Endodermal cell (in vitro differentiated cells): ENCODE measurements at regions not wholly inside any gene's neighbourhood (a gene's known extent, or its start where the extent isn't known, plus 50 kb on each side); places are given as distances from the start of the nearest gene placed in this dataset.

Experiments used
- DNase-seq: peaks from one replicate; pipeline ENCODE4 v3.0.0-alpha.2; 2017
- H3K27ac ChIP-seq: 2 replicates; pipeline ENCODE4 v1.5.1; 2013; ENCODE audit warnings: mild to moderate bottlenecking, low read depth, low read length, moderate library complexity
- H3K27me3 ChIP-seq: 2 replicates; pipeline ENCODE4 v1.6.1; 2013; ENCODE audit warnings: mild to moderate bottlenecking, low read length, moderate library complexity; ENCODE audit not compliant: insufficient read depth, control insufficient read depth, poor library complexity, severe bottlenecking
- H3K36me3 ChIP-seq: 2 replicates; pipeline ENCODE4 v1.7.0; 2013; ENCODE audit warnings: mild to moderate bottlenecking, low read length, moderate library complexity; ENCODE audit not compliant: control insufficient read depth, insufficient read depth
- H3K4me1 ChIP-seq: one replicate; pipeline ENCODE4 v1.7.0; 2013; ENCODE audit warnings: low read length; ENCODE audit not compliant: control insufficient read depth, insufficient read depth
- H3K4me3 ChIP-seq: 2 replicates; pipeline ENCODE4 v1.5.1; 2013; ENCODE audit warnings: mild to moderate bottlenecking, low read length, moderate library complexity
- H3K9ac ChIP-seq: 2 replicates; pipeline ENCODE4 v1.6.1; 2013; ENCODE audit warnings: mild to moderate bottlenecking, low read length, moderate library complexity; ENCODE audit not compliant: poor library complexity, severe bottlenecking; ENCODE audit errors: extremely low read depth
- H3K9me3 ChIP-seq: 2 replicates; pipeline ENCODE4 v1.6.1; 2013; ENCODE audit warnings: mild to moderate bottlenecking, low read length, moderate library complexity; ENCODE audit not compliant: control insufficient read depth
- H3K27ac Mint-ChIP-seq: 2 replicates; pipeline ENCODE4 v1.8.0; 2020; ENCODE audit warnings: mixed read lengths
- H3K27me3 Mint-ChIP-seq: 2 replicates; pipeline ENCODE4 v1.8.0; 2021; ENCODE audit warnings: mild to moderate bottlenecking, mixed read lengths; ENCODE audit not compliant: insufficient read depth
- H3K36me3 Mint-ChIP-seq: 2 replicates; pipeline ENCODE4 v1.8.0; 2020; ENCODE audit warnings: low read depth, mixed read lengths
- H3K4me1 Mint-ChIP-seq: 2 replicates; pipeline ENCODE4 v1.8.0; 2020; ENCODE audit warnings: mixed read lengths
- H3K4me3 Mint-ChIP-seq: 2 replicates; pipeline ENCODE4 v1.8.0; 2020; ENCODE audit warnings: mild to moderate bottlenecking, moderate library complexity, mixed read lengths
- H3K9me3 Mint-ChIP-seq: 2 replicates; pipeline ENCODE4 v1.8.0; 2020; ENCODE audit warnings: mild to moderate bottlenecking, mixed read lengths
- CTCF ChIP-seq: fragments of 200-600 bp; sonication (generic); conservative IDR thresholded peaks from 2 replicates; pipeline ENCODE4 v1.5.0; 2021; ENCODE audit warnings: antibody characterized with exemption, mild to moderate bottlenecking
- WGBS, 2 experiments: methylation state at CpG; one replicate each; pipeline versions ENCODE4 v1.1.5 to v1.1.7; 2013; ENCODE audit warnings: missing lambda C conversion rate in 2 of 2, mixed read lengths in 1 of 2; ENCODE audit not compliant: insufficient coverage in 1 of 2, insufficient read length in 1 of 2; 5-methylcytosine and 5-hydroxymethylcytosine counted together

DNA sequence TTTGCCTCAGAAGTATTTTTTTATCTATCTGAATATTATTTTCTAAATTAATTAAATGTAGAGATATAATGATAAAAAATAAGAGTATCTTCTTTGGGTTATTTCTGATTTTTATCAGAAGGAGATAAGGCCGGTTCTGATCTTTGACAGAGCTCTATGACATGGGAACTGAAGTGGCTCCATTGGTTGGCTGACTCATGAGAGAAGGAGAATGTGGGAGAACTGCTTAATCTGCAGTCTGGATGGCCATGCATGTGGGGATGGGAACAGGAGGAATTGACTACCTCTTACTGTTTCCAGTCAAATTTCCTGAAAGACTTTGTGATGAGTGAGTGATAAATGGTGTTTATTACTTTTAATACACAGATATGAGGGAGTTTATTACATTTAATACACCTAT lies 155.8 kb upstream of the ATP2B1 start:
- Histone ChIP-seq H3K27me3 (no peaks in the 10 kb centered on the region), H3K36me3 (no peaks in the 10 kb centered on the region), H3K9me3 (peaks cover 13% of the 10 kb centered on the region), H3K4me1 (no peaks in the 10 kb centered on the region), H3K9ac (no peak overlapping the region), H3K27ac (no peak overlapping the region), H3K4me3 (no peak overlapping the region)
- no peak for DNase-seq
- no peaks in the 10 kb centered on the region for H3K36me3 Mint-ChIP-seq
- WGBS, 2 experiments, result 24 to 60% methylated on average over 1 of the region's 1 CpG
- H3K27ac Mint-ChIP-seq, result no peak overlapping the region
- peaks cover 5% of the 10 kb centered on the region for H3K27me3 Mint-ChIP-seq
- no peak for TF ChIP-seq CTCF
- peaks cover 4% of the 10 kb centered on the region for H3K9me3 Mint-ChIP-seq
- peaks cover 14% of the 10 kb centered on the region for H3K4me1 Mint-ChIP-seq
- H3K4me3 Mint-ChIP-seq, result no peak overlapping the region

GRCh38 chr12:89863968-89864367 lies 155.3 kb upstream of the ATP2B1 start:
- H3K27me3 Mint-ChIP-seq, result peaks cover 5% of the 10 kb centered on the region
- peaks cover 4% of the 10 kb centered on the region for H3K9me3 Mint-ChIP-seq
- Histone ChIP-seq H3K4me3 (no peak overlapping the region), H3K9me3 (peaks cover 13% of the 10 kb centered on the region), H3K27me3 (no peaks in the 10 kb centered on the region), H3K9ac (no peak overlapping the region), H3K36me3 (no peaks in the 10 kb centered on the region), H3K4me1 (peaks cover 2% of the 10 kb centered on the region), H3K27ac (no peak overlapping the region)
- no peak overlapping the region for H3K4me3 Mint-ChIP-seq
- peaks cover 17% of the 10 kb centered on the region for H3K4me1 Mint-ChIP-seq
- no peaks in the 10 kb centered on the region for H3K36me3 Mint-ChIP-seq
- H3K27ac Mint-ChIP-seq, result no peak overlapping the region
- no peak for TF ChIP-seq CTCF
- no peak for DNase-seq

DNA sequence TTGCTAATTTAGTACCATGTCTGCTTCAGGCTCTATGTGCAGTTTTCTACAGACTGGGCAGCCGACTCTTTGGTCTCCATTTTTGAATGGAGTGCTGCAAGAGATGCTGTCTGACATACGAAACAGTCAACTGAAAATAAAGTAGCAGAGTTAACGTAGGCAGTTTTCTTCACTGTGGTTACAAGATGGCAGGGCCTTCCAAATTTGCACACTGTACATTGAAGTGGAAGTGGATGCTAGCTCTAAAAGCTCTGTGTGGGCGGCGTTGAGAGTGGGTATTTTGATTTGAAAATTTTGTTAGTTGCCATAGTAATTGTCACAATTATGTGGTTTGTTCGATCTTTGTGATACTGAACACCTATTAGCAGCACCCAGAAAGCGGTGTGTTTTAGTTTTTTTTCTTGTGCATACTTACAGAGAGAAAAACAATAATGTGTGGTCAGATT lies 154.9 kb upstream of the ATP2B1 start:
- Histone ChIP-seq H3K27me3 (no peaks in the 10 kb centered on the region), H3K9ac (no peak overlapping the region), H3K9me3 (peaks cover 13% of the 10 kb centered on the region), H3K4me3 (no peak overlapping the region), H3K27ac (no peak overlapping the region), H3K4me1 (peaks cover 3% of the 10 kb centered on the region), H3K36me3 (no peaks in the 10 kb centered on the region)
- Mint-ChIP-seq H3K27ac (no peak overlapping the region), H3K27me3 (peaks cover 5% of the 10 kb centered on the region), H3K36me3 (no peaks in the 10 kb centered on the region), H3K4me3 (no peak overlapping the region), H3K9me3 (peaks cover 4% of the 10 kb centered on the region), H3K4me1 (peaks cover 17% of the 10 kb centered on the region)
- no peak for TF ChIP-seq CTCF
- WGBS, 2 experiments, result 94 to 100% methylated on average over 2 to 7 of the region's 7 CpGs
- no peak for DNase-seq
